ENCODE measurements at regions not wholly inside any gene's neighbourhood (a gene's known extent, or its start where the extent isn't known, plus 50 kb on each side); places are given as distances from the start of the nearest gene placed in this dataset.

DNA sequence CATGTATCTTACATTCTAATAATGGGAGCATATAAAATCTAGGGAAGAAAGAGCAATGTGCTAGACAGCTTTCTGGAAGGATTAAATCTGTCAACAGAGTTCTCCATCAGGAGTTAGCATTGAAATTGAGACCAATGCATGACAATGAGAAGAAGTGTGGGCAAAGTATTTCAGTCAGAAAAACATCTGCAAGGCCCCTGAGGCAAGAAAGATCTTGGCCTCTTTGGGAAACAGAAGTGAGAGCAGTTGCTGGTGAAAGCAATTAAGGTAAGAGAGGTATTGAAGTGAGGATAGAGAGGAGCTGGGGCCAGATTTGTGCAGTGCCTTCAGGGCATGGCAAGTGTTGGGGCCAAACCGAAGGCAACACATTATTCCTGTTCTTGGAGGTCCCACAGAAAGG lies 999.1 kb downstream of the STPG2 start:
- intact Hi-C loops (cut with DNase I) = no loop called here
- DNase-seq = no peak

DNA sequence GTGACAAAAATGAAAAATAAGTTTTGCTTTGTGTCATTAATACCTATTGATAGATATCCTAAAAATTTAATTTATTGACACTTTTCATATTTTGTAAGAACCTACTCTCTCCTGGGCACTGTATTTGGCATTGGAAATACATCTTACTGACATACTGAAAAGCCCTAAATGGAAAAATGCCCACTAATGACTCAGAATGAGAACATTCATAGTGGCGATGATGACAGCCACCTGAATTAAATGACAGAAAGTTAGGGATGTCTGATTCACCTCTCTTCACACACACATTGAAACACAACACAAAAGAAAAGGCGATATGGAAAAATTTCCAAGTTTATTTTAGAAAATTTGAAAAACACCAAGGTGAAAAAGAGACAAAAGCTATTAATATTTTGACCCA lies 992.3 kb downstream of the STPG2 start:
- DNase-seq = no peak
- intact Hi-C loops (cut with DNase I) = no loop called here

DNA sequence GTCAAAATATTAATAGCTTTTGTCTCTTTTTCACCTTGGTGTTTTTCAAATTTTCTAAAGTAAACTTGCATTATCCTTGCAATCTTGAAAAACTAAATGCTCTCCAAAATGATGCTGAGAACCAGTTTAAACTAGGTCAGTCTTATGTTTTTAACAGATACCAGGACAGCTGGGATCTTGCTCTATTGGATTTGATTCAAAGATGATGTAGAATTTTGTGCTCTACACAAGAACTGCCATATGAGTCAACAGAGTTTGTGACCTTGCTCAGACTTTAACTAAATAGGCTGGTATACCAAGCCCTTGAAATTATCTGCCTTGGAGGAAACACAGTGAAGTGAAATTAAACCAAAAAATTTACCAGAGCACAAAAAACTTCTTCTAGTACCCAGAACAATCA lies 991.1 kb downstream of the STPG2 start:
- intact Hi-C loops (cut with DNase I) = no loop called here
- DNase-seq = no peak

DNA sequence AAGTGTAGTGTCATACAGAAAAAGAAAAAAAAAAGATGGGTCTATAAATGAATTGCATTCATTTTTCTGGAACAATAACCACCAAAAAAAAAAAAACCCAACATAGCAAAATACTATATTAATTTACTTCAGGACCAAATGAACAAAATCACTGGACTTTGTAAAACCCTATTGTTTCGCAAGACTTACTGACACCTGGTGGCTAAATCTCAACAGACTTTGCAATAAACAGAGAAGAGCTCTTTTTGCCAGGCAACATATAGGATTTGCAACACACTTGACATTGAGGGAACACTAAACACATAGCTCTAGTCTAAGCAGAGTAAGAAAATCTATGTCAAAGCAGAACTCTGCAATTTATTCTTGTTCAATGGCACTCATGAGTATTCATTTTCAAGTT lies 990.2 kb downstream of the STPG2 start:
- no peak for DNase-seq
- intact Hi-C loops (cut with DNase I) = no loop called here

DNA sequence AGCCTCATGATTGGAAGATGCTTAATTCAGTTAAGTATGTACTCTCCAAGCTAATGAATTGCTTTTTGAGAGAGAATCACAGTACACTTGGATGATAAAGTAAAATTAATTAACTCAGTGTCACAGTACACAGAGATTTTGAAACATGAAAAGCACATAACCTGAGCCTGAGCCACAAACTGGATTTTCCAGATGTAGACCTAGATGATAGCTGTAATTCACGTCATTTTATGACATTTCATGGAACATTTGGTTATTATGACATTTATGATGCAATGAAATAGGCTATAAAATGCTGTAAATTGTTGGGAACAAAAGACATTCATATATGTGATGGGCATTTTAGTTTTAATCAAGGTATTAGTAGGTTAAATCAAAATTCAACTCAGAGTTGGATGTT lies 983.7 kb downstream of the STPG2 start:
- DNase-seq = no peak
- intact Hi-C loops (cut with DNase I) = no loop called here

DNA sequence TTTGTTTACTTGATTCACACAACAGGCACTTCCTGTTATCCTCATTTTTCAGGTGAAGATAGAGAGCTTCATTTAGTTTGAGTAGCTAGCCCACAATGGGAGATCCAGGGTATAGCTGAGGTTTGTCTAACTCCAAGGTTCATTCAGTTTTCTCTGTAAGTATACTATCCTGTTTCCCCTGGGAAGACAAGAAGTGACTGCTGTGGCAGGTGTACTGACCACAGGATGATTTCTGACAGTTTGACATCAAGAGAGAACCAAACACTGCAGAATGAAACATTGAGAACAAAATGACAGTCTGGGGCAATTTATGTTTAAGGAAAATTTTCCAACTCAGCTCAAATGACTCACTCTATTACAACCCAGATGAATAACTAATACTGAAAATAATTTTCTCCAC lies 958.0 kb downstream of the STPG2 start:
- intact Hi-C loops (cut with DNase I) = no loop called here
- DNase-seq = no peak

DNA sequence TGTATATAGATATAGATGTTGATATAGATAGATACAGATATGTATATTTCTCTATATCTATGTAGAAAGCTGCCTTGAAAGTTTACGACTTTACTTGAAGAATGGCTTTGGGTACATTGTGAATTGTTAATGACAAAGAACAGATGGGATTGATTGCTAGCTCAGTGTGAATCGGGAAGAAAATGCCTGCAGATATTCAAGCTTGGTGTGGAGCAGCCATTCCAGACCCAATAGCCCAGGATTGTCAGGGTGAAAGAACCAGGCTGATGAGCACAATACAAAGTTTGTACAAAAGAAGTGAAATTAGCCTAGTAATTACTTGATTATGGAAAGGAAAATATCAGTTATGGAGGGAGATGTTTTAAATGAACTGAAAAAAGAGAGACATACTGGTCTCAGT lies 946.2 kb downstream of the STPG2 start:
- DNase-seq = no peak
- intact Hi-C loops (cut with DNase I) = no loop called here

DNA sequence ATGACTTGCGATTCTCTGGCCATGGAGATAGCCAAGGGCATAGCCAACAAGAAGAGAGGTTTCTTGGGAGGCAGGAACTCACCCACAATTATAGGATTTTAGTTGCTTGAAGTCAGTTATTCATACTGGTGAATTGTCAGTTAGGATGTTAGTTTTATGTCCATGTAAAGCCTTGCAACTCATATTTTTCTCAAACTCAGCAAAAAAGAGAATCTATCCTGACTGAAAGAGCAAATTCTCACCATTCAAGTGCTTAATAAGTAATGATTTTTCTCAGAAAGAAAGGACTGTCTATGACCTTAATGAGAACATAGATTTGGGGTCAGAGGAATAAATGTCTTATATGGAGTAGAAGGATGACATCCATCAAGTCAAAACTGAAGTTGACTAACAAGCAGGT lies 934.5 kb downstream of the STPG2 start:
- intact Hi-C loops (cut with DNase I) = no loop called here
- no peak for DNase-seq

DNA sequence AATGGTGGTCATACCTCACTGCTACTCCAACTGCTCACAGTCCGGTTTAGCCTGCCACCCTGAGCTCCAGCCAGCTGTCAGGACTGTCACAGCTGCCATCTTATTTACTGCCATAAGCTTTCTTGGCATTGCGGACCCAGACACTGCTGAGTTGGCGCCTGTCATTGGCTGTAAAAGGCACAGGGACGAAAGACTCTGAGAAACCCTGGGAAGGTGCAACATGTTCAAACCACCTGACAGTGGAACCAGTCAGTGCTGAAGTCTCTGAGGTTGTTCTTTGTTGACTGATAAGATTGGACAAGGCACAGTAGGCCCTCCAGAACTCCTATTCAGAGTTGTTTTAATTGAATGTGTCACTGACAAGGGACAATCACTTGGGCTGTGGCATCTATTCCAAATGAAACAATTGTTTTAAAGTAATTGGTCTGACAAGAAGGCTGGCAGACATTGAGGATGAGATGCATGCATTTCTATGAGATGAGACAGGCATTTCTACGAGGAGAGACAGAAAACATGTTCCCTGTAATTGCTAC lies 927.8 kb downstream of the STPG2 start:
- intact Hi-C loops (cut with DNase I) = no loop called here
- no peak for DNase-seq

DNA sequence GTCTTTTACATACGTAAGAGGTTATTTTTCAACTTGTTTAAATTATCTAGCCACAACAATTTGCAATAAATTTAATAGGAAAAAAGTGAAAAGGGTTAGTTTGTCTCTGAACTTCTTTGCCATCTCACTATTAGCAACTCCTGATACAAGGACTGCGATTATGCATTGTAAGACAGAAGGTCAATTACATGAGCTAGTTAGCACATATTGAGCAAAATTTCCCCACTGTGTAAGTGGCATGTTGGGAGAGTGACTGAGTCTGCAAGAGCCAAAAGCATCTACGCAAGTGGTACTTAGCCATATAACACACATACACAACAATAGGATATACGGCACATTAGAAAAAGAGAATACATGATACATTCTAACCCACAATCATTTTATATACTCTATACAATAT lies 927.2 kb downstream of the STPG2 start:
- no peak for DNase-seq
- intact Hi-C loops (cut with DNase I) = no loop called here

DNA sequence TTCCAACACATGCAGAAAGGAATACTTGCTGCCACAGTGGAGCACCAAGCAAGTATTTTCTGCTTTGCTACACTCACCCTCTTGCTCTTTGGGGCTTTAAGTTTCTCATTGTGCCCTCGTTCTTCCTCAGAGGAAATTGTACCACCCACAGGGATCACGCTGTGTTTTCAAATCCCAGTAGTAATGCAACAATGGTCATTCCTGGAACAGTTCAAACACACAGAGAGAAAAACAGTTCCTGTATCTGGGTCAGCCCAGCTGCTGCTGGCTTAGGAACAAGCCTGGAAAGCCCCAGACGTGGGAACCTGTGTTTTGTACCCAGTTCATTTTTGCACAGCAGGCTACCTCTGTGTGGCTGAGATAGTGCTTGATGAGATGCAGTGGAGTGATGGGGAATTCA lies 907.8 kb downstream of the STPG2 start:
- intact Hi-C loops (cut with DNase I) = no loop called here
- peak in 3 of 42 donors; percentile 3 to 35 (median 4) for DNase-seq

DNA sequence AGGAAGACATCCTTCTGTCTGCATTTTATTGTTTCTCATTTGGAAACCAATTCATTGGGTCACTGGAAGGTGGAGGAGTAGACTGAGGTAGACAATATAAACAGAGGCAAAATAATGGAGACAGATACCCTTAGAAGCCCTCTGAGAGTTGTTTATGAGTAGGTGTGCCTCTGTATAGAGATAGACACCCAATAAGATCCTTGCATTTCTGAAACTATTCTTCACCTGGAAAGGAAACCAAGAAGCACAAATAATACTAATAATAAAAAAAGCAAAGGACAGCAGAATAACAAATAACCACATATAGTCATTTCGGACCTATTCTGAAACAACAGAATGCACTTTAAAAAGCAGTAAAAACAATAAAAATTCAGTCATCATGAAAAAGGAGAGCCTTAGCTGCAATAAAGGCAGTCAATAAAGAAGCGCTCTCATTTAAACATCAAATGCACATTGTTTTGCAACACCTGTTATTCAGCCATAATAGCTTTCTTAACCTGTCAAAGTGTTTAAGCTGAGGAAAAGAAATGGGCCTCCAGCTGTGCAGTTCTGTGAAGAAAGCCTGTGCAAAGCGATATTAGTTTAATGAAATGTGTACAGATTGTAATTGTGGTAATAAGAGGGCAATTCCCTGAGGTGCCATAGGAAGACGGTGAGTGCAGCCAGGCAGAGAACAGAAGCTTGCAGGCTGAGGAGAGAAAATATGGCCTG lies 904.2 kb downstream of the STPG2 start:
- no peak for DNase-seq
- intact Hi-C loops (cut with DNase I) = no loop called here

DNA sequence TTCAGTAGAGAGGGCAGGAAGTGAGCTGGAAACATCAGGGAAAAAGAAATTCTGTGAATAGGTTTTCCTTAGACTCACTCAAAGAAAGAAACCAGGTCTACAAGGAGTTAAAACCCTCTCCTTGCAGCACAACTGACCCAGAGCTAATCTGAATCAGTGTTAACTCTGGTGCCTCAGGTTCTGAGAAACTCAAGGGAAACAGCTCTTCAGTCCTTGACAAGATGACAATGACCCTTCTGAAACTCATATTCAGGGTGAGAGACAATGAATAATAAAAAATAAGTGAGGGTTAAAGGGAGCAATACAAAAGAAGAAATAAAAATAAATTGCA lies 903.6 kb downstream of the STPG2 start:
- DNase-seq = no peak
- intact Hi-C loops (cut with DNase I) = no loop called here

DNA sequence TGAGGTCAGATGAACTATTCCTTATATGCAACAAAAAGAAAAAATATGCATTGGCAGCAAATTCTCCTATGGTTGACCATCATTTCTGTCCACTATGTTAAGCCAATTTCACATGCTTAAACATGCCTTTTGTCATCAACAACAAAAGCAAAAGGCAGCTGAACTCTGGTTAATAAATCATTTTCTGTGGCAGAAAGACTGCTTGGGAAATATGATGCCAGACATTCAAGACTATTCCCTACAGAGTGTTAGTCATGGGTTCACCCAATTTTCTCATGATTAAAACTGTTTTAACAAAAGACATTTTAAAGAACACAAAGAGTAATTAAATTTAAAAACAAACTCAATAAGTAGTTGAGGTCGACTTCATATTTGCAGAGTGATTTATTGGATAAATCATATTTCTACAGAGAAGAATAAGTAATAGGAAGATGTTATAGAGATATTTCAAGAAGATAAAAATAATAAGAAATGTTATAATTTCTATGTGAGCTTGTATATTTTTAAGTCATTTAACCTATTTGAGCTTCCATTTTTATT lies 890.6 kb downstream of the STPG2 start:
- DNase-seq = no peak
- intact Hi-C loops (cut with DNase I) = no loop called here

DNA sequence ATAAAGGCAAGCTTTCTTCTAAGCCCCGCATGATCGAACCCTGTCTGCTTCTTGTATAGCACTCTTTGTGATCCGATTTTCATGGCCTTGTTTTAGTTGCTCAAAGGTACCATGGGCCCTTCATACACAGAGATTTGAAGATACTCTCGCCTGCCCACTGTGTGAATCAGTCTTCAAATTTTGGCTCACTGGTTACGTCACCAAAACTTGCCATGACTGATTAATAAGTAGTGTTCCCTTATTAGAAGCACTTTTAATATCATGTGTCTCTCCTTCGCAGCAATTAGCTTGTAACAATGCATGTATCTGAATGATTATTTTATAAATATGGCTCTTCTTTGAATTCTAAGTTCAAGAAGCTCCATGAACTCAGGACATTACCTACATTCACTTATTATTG lies 880.5 kb downstream of the STPG2 start:
- intact Hi-C loops (cut with DNase I) = no loop called here
- no peak for DNase-seq

DNA sequence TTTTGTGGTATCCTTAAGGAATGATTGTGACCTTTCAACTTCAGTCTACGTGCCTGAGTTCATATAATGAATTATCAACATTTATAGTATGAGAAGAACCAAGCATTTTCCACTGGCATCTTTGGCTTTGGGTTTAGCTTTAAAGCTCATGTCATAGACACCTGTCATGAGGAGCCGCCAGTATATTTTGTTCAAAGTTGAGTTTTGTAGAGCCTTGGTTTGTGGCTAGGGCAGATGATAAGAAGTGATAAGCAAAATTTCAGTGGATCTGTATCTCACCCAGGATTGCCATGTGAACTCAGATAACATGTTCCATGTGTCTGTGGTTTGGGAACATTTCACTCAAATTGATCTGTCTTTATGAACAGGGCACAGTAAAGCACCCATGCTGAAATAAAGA lies 873.2 kb downstream of the STPG2 start:
- DNase-seq = no peak
- intact Hi-C loops (cut with DNase I) = no loop called here

DNA sequence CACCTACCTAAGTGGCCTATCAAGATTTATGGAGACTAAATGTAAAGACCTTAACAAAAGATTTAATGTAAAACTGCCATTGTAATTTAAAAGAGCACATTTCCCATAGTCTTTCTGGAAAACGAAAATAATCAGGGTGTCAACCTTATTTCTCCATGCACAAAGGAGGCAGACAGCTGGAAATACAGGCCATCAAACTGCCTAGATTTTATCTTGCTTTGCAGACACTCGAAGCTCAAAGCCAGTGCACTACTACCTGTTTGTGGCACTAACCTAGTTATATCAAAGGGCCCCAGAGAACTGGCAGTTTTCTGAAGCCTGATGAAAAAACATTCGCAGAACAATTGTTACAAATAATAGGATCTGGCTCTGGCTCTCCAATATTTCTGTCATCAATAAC lies 863.9 kb downstream of the STPG2 start:
- DNase-seq = no peak
- intact Hi-C loops (cut with DNase I) = no loop called here

DNA sequence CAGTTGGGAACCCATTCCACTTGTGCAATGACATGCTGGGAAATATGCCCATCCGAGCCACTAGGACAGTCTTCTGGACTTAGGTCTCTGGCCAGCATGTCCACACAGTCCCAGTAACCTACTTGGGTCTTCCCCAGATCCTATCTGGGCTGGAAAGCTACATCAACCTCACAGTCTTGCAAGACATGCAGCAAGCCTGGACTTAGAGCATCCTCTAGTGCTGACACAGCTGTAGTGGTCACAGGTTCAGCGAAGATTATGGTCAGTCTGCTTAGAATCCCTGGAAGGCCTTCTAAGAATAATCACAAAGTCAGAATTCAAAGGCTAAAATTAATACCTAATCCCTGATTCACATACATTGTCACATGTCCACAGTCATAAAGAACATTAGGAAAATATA lies 842.7 kb downstream of the STPG2 start:
- DNase-seq = no peak
- intact Hi-C loops (cut with DNase I) = no loop called here

DNA sequence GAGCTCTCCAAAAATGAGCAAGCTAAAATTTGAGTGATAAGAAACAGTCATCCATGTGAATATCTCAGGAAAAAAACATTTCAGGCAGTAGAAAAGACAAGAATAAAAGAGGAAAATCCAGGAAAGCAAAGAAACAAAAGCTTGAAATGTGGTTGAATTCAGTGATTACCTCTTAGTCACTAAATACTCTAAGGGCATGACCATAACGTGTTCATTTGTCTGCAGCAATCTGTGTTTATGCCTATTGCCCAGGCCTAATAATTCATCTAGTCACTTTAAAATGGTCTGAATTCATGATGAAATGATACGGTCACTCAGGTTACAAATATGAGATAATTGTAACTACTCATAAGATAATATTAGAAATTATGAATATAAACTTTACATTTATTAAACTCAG lies 837.9 kb downstream of the STPG2 start:
- DNase-seq = no peak
- intact Hi-C loops (cut with DNase I) = no loop called here

DNA sequence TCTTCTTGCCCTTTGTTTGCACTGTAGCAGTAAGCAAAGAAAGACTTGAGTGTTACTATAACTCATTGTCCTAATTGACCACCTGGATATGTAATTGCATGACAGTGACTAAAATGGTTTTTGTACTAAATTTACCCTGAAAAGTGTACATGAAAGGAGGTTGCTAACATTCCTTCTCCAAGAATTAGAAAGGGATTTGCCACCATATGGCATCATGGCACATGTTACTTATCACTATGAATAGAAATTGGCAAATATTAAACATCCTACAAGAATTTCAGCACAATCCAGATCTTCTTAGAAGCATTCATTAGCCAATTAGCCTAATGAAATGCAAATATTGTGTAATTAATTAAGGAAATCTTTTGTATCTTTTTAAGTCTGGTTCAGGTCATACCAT lies 834.2 kb downstream of the STPG2 start:
- intact Hi-C loops (cut with DNase I) = no loop called here
- no peak for DNase-seq

DNA sequence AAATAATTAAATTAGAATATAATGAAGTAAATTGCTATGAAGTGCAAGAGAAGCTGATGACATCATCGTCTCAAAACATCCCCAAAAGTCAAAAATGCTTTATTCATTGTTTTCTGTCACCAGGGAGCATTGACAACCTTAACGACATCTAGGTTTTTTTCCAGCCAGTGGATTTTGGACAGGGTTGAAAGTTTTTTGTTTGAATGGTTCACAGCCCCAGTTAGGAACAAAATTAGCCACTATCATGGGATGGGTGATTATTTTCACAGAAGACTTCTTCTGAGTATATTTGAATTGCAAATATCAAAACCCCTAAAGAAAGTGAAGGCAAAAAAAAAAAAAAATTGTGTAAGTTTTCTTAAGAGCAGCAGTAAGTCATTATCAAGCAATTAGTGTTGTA lies 826.1 kb downstream of the STPG2 start:
- intact Hi-C loops (cut with DNase I) = no loop called here
- DNase-seq = no peak

DNA sequence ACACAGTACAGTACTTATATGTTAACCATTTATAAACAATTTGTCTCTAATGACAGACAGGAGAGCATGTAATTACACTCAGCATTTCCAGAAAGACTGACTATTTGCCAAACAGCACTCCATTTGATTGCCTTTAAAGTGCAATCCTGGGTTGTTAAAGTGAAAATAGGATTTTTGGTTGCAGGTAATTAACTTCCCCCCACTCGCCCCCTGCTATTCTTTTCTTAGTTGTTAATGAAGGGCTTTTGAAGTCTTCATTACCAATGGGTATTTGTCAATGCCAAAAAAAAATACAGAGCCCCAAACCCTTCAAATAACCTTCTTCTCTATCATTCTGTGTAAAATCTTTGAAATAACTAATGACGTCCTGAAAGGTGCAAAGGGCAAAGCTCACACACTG lies 825.6 kb downstream of the STPG2 start:
- intact Hi-C loops (cut with DNase I) = no loop called here
- DNase-seq = no peak
